Fibroblast of pulmonary artery (primary cell): ENCODE measurements at regions not wholly inside any gene's neighbourhood (a gene's known extent, or its start where the extent isn't known, plus 50 kb on each side); places are given as distances from the start of the nearest gene placed in this dataset.

Source experiments
- DNase-seq: peaks from one replicate; pipeline ENCODE4 v3.0.0-alpha.2; 2010; ENCODE audit warnings: low read depth
- H3K4me3 ChIP-seq: replicated peaks from 2 replicates; pipeline ENCODE4 v1.5.1; 2011; ENCODE audit warnings: low read depth, mild to moderate bottlenecking, control low read depth, low read length, moderate library complexity
- TF ChIP-seq, protein P1 (sequence below): IDR thresholded peaks from 2 replicates; pipeline ENCODE4 v1.5.1; 2011; ENCODE audit warnings: mild to moderate bottlenecking, control low read depth, low read length, inconsistent platforms; ENCODE audit errors: missing control alignments

DNA sequence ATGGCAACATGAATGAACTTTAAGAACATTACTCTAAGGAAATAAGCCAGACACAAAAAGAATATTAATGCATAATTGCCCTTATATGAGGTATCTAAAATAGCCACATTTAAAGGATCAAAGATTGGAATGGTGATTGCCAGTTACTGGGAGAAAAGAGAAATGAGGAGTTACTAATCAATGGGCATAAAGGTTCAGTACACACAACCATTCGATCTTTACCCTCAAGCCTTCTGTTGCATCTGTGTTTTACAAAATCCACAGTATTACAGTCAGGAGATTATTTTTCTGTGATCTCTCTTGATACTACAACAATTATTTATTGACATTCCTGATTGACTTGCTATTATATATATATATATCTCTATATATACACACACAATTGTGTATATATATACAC, 310.0 kb upstream of the SLITRK5 start:
- TF ChIP-seq, protein P1, sequence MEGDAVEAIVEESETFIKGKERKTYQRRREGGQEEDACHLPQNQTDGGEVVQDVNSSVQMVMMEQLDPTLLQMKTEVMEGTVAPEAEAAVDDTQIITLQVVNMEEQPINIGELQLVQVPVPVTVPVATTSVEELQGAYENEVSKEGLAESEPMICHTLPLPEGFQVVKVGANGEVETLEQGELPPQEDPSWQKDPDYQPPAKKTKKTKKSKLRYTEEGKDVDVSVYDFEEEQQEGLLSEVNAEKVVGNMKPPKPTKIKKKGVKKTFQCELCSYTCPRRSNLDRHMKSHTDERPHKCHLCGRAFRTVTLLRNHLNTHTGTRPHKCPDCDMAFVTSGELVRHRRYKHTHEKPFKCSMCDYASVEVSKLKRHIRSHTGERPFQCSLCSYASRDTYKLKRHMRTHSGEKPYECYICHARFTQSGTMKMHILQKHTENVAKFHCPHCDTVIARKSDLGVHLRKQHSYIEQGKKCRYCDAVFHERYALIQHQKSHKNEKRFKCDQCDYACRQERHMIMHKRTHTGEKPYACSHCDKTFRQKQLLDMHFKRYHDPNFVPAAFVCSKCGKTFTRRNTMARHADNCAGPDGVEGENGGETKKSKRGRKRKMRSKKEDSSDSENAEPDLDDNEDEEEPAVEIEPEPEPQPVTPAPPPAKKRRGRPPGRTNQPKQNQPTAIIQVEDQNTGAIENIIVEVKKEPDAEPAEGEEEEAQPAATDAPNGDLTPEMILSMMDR = no peak
- DNase-seq = no peak
- H3K4me3 ChIP-seq = no peak overlapping the region

DNA sequence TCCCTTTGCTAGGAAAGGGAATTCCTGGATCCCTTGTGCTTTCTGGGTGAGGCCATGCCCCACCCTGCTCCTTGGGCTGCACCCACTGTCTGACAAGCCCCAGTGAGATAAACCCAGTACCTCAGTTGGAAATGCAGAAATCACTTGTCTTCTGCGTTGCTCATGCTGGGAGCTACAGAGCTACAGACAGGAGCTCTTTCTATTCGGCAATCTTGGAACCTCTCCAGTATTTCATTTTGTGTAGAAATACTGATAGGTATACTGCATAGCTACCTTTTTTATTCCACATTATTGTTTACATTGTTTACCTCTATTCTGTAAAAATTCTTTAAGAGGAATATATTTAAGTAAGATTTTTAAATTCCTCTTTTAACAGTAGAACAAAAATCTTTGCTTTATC, 302.5 kb upstream of the SLITRK5 start:
- no peak for DNase-seq
- H3K4me3 ChIP-seq = no peak overlapping the region
- TF ChIP-seq, protein P1 = no peak

DNA sequence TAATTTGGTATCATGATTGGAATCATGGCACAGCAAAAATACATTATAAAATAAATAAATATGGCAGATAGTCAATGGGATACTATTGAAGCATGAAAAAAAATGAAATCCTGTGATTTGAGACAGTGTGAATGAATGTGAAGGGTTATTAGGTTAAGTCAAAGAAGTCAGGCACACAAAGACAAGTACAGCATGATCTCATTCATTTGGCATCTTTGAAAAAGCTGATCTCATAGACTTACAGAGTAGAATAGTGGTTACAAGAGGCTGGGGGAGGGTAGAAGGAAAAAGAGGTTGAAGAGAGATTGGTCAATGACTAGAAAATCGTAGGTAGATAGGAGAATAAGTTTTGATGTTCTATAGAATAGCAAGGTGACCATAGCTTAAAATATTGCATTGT, 295.1 kb upstream of the SLITRK5 start:
- no peak overlapping the region for H3K4me3 ChIP-seq
- DNase-seq = no peak
- TF ChIP-seq, protein P1 = no peak

DNA sequence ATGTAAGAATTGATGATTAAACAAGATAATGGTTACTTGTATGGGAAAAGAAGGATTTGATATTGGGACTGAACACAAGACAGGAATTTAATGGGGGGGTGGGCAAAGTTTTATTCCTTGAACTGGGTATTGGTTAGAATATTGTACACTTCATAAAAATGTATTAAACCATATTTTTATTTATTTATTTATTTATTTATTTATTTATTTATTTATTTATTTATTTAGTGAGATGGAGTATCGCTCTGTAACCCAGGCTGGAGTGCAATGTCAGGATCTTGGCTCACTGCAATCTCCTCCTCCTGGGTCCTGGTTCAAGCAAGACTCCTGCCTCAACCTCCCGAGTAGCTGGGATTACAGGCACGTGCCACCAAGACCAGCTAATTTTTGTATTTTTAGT, 287.1 kb upstream of the SLITRK5 start:
- H3K4me3 ChIP-seq = no peak overlapping the region
- DNase-seq = no peak
- TF ChIP-seq, protein P1 = no peak

DNA sequence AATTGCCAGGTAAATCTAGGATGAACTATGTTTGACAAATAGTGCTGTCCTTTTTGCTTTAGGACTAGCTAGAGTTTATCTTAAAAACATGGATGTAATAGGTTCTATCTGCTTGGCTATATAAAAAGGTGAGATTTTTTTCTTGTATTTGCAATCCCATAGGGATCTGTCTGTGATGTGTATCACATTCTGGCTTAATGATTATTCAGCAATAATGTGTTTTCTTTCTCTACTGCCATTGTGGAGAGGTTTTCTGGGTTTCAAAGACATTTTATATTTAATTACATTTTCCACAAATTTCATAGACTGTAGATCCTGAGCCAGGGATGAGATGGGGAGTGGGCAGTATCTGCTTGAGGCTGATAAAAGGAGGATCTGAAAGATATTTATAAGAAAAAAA, 277.8 kb upstream of the SLITRK5 start:
- TF ChIP-seq, protein P1 = no peak
- DNase-seq = no peak
- no peak overlapping the region for H3K4me3 ChIP-seq

DNA sequence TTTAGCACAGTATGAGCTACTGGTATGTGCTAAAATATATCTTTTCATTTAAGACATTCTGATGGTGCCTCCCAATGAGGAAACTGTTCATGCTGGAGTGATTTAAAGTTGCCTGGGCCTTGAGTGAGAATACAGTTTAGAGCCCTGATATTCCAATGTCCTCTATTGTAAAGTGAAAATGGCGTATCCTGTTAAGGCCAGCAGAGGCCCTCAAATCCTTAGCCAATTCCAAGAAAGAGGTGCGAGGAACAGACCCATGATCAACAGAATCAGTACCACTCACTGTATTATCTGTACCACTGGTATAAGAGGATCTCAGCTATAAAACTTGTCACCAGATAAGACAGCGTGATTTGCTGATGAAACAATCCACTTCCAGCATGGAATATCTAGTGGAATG, 273.1 kb upstream of the SLITRK5 start:
- TF ChIP-seq, protein P1 = no peak
- no peak for DNase-seq
- no peak overlapping the region for H3K4me3 ChIP-seq

DNA sequence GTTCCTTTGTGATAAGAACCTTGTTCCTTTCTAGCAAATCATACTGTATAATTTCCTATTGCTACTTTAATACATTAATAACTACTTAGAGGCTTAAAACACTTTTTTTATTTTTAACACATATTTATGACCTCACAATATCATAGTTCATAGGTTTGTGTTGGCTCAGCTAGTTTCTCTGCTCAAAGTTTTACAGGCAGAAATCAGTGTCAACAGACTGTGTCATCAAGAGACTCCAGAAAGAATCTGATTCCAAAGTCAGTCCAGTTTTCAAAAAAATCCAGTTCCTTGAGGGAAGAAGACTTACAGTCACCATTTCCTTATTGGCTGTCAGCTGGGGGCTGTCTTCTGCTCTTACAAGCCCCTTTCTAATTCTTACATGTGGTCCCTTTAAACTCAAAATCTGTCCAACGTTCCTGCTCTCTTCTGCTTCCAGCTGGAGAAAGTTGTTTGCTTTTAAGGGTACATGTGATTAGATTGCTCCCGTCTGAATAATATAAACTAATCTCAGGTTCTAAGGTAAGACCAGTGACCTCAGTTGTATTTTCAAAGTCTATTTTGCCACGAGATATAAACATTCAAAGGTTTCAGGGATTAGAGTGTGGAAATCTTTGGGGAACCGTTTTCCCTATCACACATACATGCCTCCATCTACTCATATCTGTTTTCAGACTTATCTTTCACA, 267.3 kb upstream of the SLITRK5 start:
- H3K4me3 ChIP-seq = no peak overlapping the region
- DNase-seq = no peak
- TF ChIP-seq, protein P1 = no peak
